ENCODE measurements at regions not wholly inside any gene's neighbourhood (a gene's known extent, or its start where the extent isn't known, plus 50 kb on each side); places are given as distances from the start of the nearest gene placed in this dataset.
"Not testable (repeated sequence)": the region's sequence is repeated elsewhere in the genome, so short reads cannot be mapped to it uniquely, and the experiment has no call there.

DNA sequence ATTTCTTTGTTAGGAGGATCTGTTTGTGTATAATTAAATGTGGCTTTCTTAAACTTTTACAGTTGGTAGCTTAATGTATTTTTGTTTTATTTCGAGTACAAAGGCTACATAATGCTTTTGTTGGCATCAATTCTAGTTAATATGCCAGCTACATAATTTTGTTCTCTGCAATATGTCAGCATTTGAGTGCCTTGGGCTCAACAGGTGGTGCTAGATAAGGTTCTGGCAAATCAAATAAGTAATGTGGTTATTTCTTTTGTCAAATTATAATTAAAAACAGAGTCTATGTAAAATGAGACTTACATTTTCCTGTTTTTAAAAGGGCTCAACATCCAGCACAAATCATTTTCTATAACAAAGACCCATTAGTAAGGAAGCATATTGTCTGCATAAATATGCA lies 410.6 kb upstream of the NR5A2 start:
- Histone ChIP-seq H3K36me3 (no peaks in the 10 kb centered on the region), H3K4me1 (peaks cover 14% of the 10 kb centered on the region), H3K9me3 (no peaks in the 10 kb centered on the region), H3K4me3 (ENCODE audit: low read depth, low read length) (no peak overlapping the region), H3K27me3 (no peaks in the 10 kb centered on the region)
- peak; percentile 66 for DNase-seq
- TF ChIP-seq, protein P1, sequence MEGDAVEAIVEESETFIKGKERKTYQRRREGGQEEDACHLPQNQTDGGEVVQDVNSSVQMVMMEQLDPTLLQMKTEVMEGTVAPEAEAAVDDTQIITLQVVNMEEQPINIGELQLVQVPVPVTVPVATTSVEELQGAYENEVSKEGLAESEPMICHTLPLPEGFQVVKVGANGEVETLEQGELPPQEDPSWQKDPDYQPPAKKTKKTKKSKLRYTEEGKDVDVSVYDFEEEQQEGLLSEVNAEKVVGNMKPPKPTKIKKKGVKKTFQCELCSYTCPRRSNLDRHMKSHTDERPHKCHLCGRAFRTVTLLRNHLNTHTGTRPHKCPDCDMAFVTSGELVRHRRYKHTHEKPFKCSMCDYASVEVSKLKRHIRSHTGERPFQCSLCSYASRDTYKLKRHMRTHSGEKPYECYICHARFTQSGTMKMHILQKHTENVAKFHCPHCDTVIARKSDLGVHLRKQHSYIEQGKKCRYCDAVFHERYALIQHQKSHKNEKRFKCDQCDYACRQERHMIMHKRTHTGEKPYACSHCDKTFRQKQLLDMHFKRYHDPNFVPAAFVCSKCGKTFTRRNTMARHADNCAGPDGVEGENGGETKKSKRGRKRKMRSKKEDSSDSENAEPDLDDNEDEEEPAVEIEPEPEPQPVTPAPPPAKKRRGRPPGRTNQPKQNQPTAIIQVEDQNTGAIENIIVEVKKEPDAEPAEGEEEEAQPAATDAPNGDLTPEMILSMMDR (IDR thresholded peaks at IDR 0.05; ENCODE audit: low read depth, low read length) = no peak

DNA sequence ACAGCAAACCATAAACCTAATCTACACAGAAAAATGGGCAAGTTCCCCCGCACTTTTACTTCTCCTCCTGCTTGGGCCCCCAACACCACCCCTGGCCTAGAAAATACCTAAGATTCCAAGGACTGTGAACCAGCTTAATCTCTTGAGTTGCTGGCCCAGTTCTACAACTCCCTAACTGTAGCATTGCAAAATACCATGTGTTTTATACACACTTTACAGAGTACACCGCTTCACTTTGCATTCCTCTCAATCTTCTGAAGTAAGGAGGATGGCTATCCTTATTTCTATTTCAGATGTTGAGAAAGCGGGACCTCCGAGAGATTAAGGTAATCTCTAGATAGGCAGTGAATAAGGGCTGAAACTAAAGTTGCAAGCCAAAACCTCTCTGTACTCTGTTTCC lies 408.3 kb upstream of the NR5A2 start:
- DNase-seq = no peak
- Histone ChIP-seq H3K4me1 (peaks cover 14% of the 10 kb centered on the region), H3K27me3 (no peaks in the 10 kb centered on the region), H3K36me3 (no peaks in the 10 kb centered on the region), H3K9me3 (no peaks in the 10 kb centered on the region), H3K4me3 (ENCODE audit: low read depth, low read length) (no peak overlapping the region)
- TF ChIP-seq, protein P1 (IDR thresholded peaks at IDR 0.05; ENCODE audit: low read depth, low read length) = no peak

DNA sequence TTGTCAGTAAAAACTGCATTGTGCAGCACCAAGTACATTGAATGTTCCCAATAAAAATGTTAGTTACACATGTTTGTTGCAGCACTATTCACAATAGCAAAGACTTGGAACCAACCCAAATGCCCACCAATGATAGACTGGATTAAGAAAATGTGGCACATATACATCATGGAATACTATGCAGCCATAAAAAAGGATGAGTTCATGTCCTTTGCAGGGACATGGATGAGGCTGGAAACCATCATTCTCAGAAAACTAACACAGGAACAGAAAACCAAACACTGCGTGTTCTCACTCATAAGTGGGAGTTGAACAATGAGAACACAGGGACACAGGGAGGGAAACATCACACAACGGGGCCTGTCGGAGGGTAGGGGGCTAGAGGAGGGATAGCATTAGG lies 401.3 kb upstream of the NR5A2 start:
- not testable (repeated sequence) for H3K4me1 ChIP-seq; H3K27me3 ChIP-seq; H3K9me3 ChIP-seq; H3K36me3 ChIP-seq; H3K4me3 ChIP-seq (ENCODE audit: low read depth, low read length); DNase-seq

DNA sequence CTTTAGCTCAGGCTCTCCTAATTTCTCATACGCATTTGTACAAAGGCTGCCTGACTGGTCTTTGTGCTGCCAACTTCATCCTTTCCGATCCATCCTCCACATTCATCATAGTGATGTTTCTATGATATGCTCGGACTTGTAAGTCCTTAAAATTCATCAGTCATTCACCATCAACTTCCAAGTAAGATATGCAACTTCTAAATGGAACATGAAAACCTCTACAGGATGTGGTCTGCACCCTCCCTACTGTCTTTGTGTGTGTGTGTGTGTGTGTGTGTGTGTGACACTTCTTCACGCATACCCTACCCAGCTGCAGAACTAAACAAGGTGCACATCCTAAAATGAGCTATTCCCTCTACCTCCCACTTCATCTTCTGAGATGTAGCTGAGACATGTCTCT lies 397.9 kb upstream of the NR5A2 start:
- Histone ChIP-seq H3K9me3 (no peaks in the 10 kb centered on the region), H3K4me3 (ENCODE audit: low read depth, low read length) (no peak overlapping the region), H3K27me3 (no peaks in the 10 kb centered on the region), H3K36me3 (no peaks in the 10 kb centered on the region), H3K4me1 (no peaks in the 10 kb centered on the region)
- DNase-seq = no peak
- TF ChIP-seq, protein P1 (IDR thresholded peaks at IDR 0.05; ENCODE audit: low read depth, low read length) = no peak

DNA sequence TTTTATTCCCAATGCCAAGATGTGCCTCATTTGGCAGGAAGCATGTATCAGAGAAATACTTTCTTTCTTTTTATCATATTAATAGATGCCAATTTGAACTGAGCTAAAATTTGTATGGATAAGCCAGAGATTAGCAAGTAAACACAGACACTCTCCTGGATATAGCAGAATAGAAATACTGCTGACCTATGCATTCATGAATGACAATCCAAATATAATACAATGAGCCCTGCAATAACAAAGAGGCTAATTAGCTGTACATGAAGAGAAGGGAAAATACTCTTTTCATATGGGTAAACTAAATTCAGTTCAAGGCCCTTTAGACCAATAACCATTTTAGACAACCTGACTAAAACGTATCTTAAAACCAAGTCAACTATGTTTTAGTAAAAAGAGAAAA lies 388.1 kb upstream of the NR5A2 start:
- Histone ChIP-seq H3K36me3 (no peaks in the 10 kb centered on the region), H3K9me3 (no peaks in the 10 kb centered on the region), H3K4me1 (no peaks in the 10 kb centered on the region), H3K27me3 (no peaks in the 10 kb centered on the region), H3K4me3 (ENCODE audit: low read depth, low read length) (no peak overlapping the region)
- no peak for DNase-seq
- TF ChIP-seq, protein P1 (IDR thresholded peaks at IDR 0.05; ENCODE audit: low read depth, low read length) = no peak

DNA sequence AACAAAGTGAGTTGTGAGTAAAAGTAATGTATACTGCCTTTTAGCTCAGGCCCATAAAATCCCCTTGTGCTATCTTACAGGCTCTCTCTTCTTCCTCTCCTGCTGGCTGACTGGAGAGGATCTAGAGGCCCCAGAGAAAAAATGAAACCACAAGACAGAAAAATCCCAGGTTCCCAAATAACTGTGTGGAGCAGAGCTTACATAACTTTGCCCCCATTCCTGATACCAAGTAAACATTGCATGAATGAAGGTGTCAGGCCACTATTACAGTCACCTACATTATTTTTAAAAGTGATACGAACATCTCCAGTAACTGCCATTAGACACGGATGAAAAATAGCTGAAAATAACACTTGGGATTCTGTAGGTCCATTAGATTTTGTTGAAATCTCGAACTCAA lies 386.0 kb upstream of the NR5A2 start:
- H3K4me1 ChIP-seq = no peaks in the 10 kb centered on the region
- no peaks in the 10 kb centered on the region for H3K36me3 ChIP-seq
- H3K9me3 ChIP-seq = no peaks in the 10 kb centered on the region
- no peaks in the 10 kb centered on the region for H3K27me3 ChIP-seq
- TF ChIP-seq, protein P1 (IDR thresholded peaks at IDR 0.05; ENCODE audit: low read depth, low read length) = no peak
- no peak overlapping the region for H3K4me3 ChIP-seq (ENCODE audit: low read depth, low read length)
- no peak for DNase-seq

DNA sequence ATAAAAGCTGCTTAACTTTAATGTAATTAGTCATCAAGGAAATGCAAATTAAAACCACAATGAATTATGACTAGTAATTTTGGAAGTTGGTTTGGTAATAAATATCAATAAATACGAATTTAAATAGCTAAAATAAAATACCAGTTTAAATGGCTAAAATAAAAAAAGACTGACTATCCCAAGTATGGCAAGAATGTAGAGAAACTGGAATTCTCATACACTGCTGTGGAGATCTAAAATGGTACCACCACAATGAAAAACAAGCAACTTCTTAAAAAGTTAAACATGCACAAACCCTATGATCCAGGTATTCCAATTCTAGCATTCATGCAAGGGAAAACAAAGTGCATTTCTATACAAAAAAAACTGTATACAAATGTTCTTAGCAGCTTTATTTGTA lies 382.6 kb upstream of the NR5A2 start:
- Histone ChIP-seq H3K27me3 (no peaks in the 10 kb centered on the region), H3K4me1 (no peaks in the 10 kb centered on the region), H3K36me3 (no peaks in the 10 kb centered on the region), H3K4me3 (ENCODE audit: low read depth, low read length) (no peak overlapping the region), H3K9me3 (peaks cover 7% of the 10 kb centered on the region; the same call in 1 of the 2 replicates)
- TF ChIP-seq, protein P1 (IDR thresholded peaks at IDR 0.05; ENCODE audit: low read depth, low read length) = no peak
- no peak for DNase-seq

Measured in BE2C (cell line).